OCI-LY7 (cell line): ENCODE measurements at regions not wholly inside any gene's neighbourhood (a gene's known extent, or its start where the extent isn't known, plus 50 kb on each side); places are given as distances from the start of the nearest gene placed in this dataset.

Source experiments
- BruUV-seq: library from RNA; stranded (reverse); fragments of 400-500 nt; replicated peaks from 2 replicates; lab custom pipeline; 2021; lab: Mats Ljungman, UMichigan
- CTCF ChIA-PET: fragments of 300-600 bp; sonication (Branson Sonifier 250); formaldehyde crosslinking; loops from one replicate; lab custom pipeline; 2022; ENCODE audit warnings: antibody characterized with exemption; ENCODE audit not compliant: unreplicated experiment; lab: Charles Lee
- POLR2A ChIA-PET: fragments of 300-600 bp; sonication (Branson Sonifier 250); formaldehyde crosslinking; loops from one replicate; lab custom pipeline; 2022; ENCODE audit warnings: antibody characterized with exemption; lab: Charles Lee
- DNase-seq: peaks from one replicate; pipeline ENCODE4 v3.0.0-alpha.2; 2015; ENCODE audit warnings: low spot score
- H2AFZ ChIP-seq: fragments of 200-600 bp; sonication (generic), shearing (Covaris generic); 2 replicates; pipeline ENCODE4 v1.6.1; 2014; ENCODE audit warnings: mild to moderate bottlenecking, antibody characterized with exemption, low read length, moderate library complexity
- H3K27ac ChIP-seq: fragments of 200-600 bp; sonication (generic); 2 replicates; pipeline ENCODE4 v1.5.1; 2014; ENCODE audit warnings: mixed run types, low read depth, mild to moderate bottlenecking, moderate library complexity, low read length, inconsistent platforms; ENCODE audit not compliant: poor library complexity, severe bottlenecking
- H3K36me3 ChIP-seq: fragments of 200-600 bp; sonication (generic); 2 replicates; pipeline ENCODE4 v1.6.1; 2014; ENCODE audit warnings: mild to moderate bottlenecking, antibody characterized with exemption, low read length, moderate library complexity, mixed read lengths; ENCODE audit not compliant: insufficient read depth
- H3K4me1 ChIP-seq: fragments of 200-600 bp; sonication (generic); 2 replicates; pipeline ENCODE4 v1.5.1; 2014; ENCODE audit warnings: mild to moderate bottlenecking, low read length; ENCODE audit not compliant: insufficient read depth, poor library complexity, severe bottlenecking
- H3K4me2 ChIP-seq: fragments of 200-600 bp; sonication (generic); 2 replicates; pipeline ENCODE4 v1.6.1; 2014; ENCODE audit warnings: mild to moderate bottlenecking, low read length
- H3K4me3 ChIP-seq: fragments of 200-600 bp; sonication (generic); 2 replicates; pipeline ENCODE4 v1.5.1; 2014; ENCODE audit warnings: mild to moderate bottlenecking, low read depth, low read length; ENCODE audit not compliant: poor library complexity, severe bottlenecking
- H3K79me2 ChIP-seq: fragments of 200-600 bp; sonication (generic); 2 replicates; pipeline ENCODE4 v1.6.1; 2016; ENCODE audit warnings: low read depth, mild to moderate bottlenecking, low read length, moderate library complexity, mixed read lengths; ENCODE audit not compliant: insufficient read depth
- H3K9me2 ChIP-seq: fragments of 200-600 bp; sonication (generic); 2 replicates; pipeline ENCODE4 v1.6.1; 2016; ENCODE audit warnings: mild to moderate bottlenecking, low read length, mixed read lengths; ENCODE audit not compliant: insufficient read depth
- H3K9me3 ChIP-seq: fragments of 200-600 bp; sonication (generic); 2 replicates; pipeline ENCODE4 v1.6.1; 2014; ENCODE audit warnings: mild to moderate bottlenecking, mixed run types, low read length, mixed read lengths
- H4K20me1 ChIP-seq: fragments of 200-600 bp; sonication (generic); 2 replicates; pipeline ENCODE4 v1.6.1; 2014; ENCODE audit warnings: mild to moderate bottlenecking, antibody characterized with exemption, low read length, moderate library complexity, mixed read lengths; ENCODE audit not compliant: insufficient read depth
- CTCF ChIP-seq: fragments of 200-600 bp; sonication (generic); conservative IDR thresholded peaks from 2 replicates; pipeline ENCODE4 v1.5.1; 2014; ENCODE audit warnings: mild to moderate bottlenecking, antibody characterized with exemption, low read length, moderate library complexity, mixed read lengths
- EZH2phosphoT487 ChIP-seq: fragments of 200-600 bp; sonication (generic); IDR thresholded peaks from 2 replicates; pipeline ENCODE4 v1.6.1; 2018; ENCODE audit warnings: low read depth, borderline replicate concordance, mild to moderate bottlenecking, mixed run types, antibody characterized with exemption, low read length, moderate library complexity, mixed read lengths
- intact Hi-C: fragments of 100-400 bp; cut with micrococcal nuclease; formaldehyde crosslinking; loops from one replicate; pipeline ENCODE4 v1.10.0; 2022; ENCODE audit not compliant: unreplicated experiment

- H3K9me2 ChIP-seq, result no peaks in the 10 kb centered on the region
- H3K4me2 ChIP-seq, result no peak overlapping the region
- H3K27ac ChIP-seq, result no peak overlapping the region
- DNase-seq, result no peak
- BruUV-seq, result no TSS peak
- TF ChIP-seq EZH2phosphoT487 (no peak), CTCF (no peak)
- no peak overlapping the region for H3K4me3 ChIP-seq
- ChIA-PET CTCF (no interaction called here), POLR2A (no interaction called here)
- H3K9me3 ChIP-seq, result no peaks in the 10 kb centered on the region
- no peak overlapping the region for H2AFZ ChIP-seq
- no peaks in the 10 kb centered on the region for H4K20me1 ChIP-seq
- intact Hi-C loops, result no loop called here
- no peaks in the 10 kb centered on the region for H3K4me1 ChIP-seq
- H3K36me3 ChIP-seq, result no peaks in the 10 kb centered on the region
- no peaks in the 10 kb centered on the region for H3K79me2 ChIP-seq
Measured at GRCh38 chr10:8663131-8663530, 608.6 kb downstream of the GATA3 start.

GRCh38 chr10:8665322-8665721, 610.8 kb downstream of the GATA3 start:
- Histone ChIP-seq H3K4me2 (no peak overlapping the region), H3K27ac (no peak overlapping the region), H3K9me3 (no peaks in the 10 kb centered on the region), H3K4me3 (no peak overlapping the region), H4K20me1 (no peaks in the 10 kb centered on the region), H3K79me2 (no peaks in the 10 kb centered on the region), H2AFZ (no peak overlapping the region), H3K36me3 (no peaks in the 10 kb centered on the region), H3K4me1 (no peaks in the 10 kb centered on the region), H3K9me2 (no peaks in the 10 kb centered on the region)
- no TSS peak for BruUV-seq
- DNase-seq, result no peak
- ChIA-PET CTCF (no interaction called here), POLR2A (interaction anchor here (0.7 kb wide), 1 partner anchor 16 kb away, joined by 4 read pairs; no protein-coding TSS in a partner anchor)
- intact Hi-C loops, result no loop called here
- no peak for TF ChIP-seq CTCF
- no peak for TF ChIP-seq EZH2phosphoT487

- BruUV-seq, result no TSS peak
- no peaks in the 10 kb centered on the region for H3K36me3 ChIP-seq
- intact Hi-C loops, result no loop called here
- no peak for TF ChIP-seq CTCF
- H3K9me3 ChIP-seq, result no peaks in the 10 kb centered on the region
- H3K27ac ChIP-seq, result no peak overlapping the region
- no peak for DNase-seq
- H2AFZ ChIP-seq, result no peak overlapping the region
- H4K20me1 ChIP-seq, result no peaks in the 10 kb centered on the region
- H3K4me2 ChIP-seq, result no peak overlapping the region
- no peaks in the 10 kb centered on the region for H3K9me2 ChIP-seq
- no peaks in the 10 kb centered on the region for H3K79me2 ChIP-seq
- H3K4me1 ChIP-seq, result no peaks in the 10 kb centered on the region
- ChIA-PET CTCF (no interaction called here), POLR2A (no interaction called here)
- no peak overlapping the region for H3K4me3 ChIP-seq
Measured at GRCh38 chr10:8670461-8670860, 616.0 kb downstream of the GATA3 start.
